ENCODE measurements at regions not wholly inside any gene's neighbourhood (a gene's known extent, or its start where the extent isn't known, plus 50 kb on each side); places are given as distances from the start of the nearest gene placed in this dataset.

- CTCF ChIA-PET, result no interaction called here
- Histone ChIP-seq H4K20me1 (ENCODE audit: insufficient read depth, low read length) (no peaks in the 10 kb centered on the region), H3K27me3 (ENCODE audit: control insufficient read depth, insufficient read depth, low read length) (no peaks in the 10 kb centered on the region), H4K91ac (ENCODE audit: insufficient read depth, low read depth, low read length) (no peak overlapping the region), H2BK5ac (ENCODE audit: low read depth, low read length, poor library complexity, severe bottlenecking) (no peak overlapping the region), H3K14ac (replicated peaks; ENCODE audit: low read depth, low read length) (no peak overlapping the region), H3K9me1 (ENCODE audit: insufficient read depth, low read length) (no peaks in the 10 kb centered on the region), H4K8ac (ENCODE audit: low read depth in 2 of 2, low read length in 2 of 2) (no peak overlapping the region), H2AK5ac (ENCODE audit: low read depth, low read length) (no peak overlapping the region), H3K9ac (ENCODE audit: low read depth, low read length) (no peak overlapping the region), H3K4me2 (ENCODE audit: low read depth, low read length) (no peak overlapping the region), H2BK15ac (ENCODE audit: low read depth, low read length) (no peak overlapping the region), H3K79me1 (ENCODE audit: low read depth in 1 of 2, low read length in 2 of 2) (no peaks in the 10 kb centered on the region), H2BK20ac (ENCODE audit: low read depth, low read length) (no peak overlapping the region), H3K36me3 (ENCODE audit: control insufficient read depth, insufficient read depth, low read length) (no peaks in the 10 kb centered on the region), H4K5ac (ENCODE audit: low read depth, low read length) (no peak overlapping the region), H3K27ac (ENCODE audit: insufficient read depth, low read length) (no peak overlapping the region), H3K23ac (ENCODE audit: low read depth, low read length) (no peak overlapping the region), H3K18ac (ENCODE audit: low read depth, low read length) (no peak overlapping the region), H3K56ac (ENCODE audit: extremely low read depth, insufficient read depth, low read length) (no peak overlapping the region), H3K9me3 (ENCODE audit: control insufficient read depth, insufficient read depth, low read length) (no peaks in the 10 kb centered on the region), H3K4me1 (ENCODE audit: control insufficient read depth, insufficient read depth, low read length) (no peaks in the 10 kb centered on the region), H3K4ac (ENCODE audit: low read depth, low read length) (no peak overlapping the region), H2AK9ac (replicated peaks; ENCODE audit: low read depth, low read length, poor library complexity) (no peak overlapping the region), H2BK120ac (ENCODE audit: low read depth, low read length) (no peak overlapping the region), H3K4me3 (ENCODE audit: insufficient read depth, low read depth, low read length) (no peak overlapping the region), H2AFZ (replicated peaks; ENCODE audit: low read length, poor library complexity) (no peak overlapping the region)
- no TSS peak for BruUV-seq (replicated peaks)
- no peak for ATAC-seq (ENCODE audit: low read depth)
- POLR2A ChIA-PET (ENCODE audit: unreplicated experiment), result no interaction called here
- in situ Hi-C loops (cut with MboI; ENCODE audit: low sequenced_read_pairs), result no loop called here
- dilution Hi-C loops (cut with HindIII; ENCODE audit: low sequenced_read_pairs, unreplicated experiment), result no loop called here
- no CpG with 5 or more reads among the region's 4 CpGs for WGBS, 2 experiments (ENCODE audit: extremely low coverage in 2 of 2, insufficient read length in 1 of 2)
- intact Hi-C loops (cut with micrococcal nuclease), result no loop called here
- no peak for DNase-seq
- TF ChIP-seq MXI1 (IDR thresholded peaks at IDR 0.05; ENCODE audit: borderline replicate concordance, low read depth, low read length) (no peak), RCOR1 (IDR thresholded peaks at IDR 0.05; ENCODE audit: insufficient replicate concordance, low read length) (no peak), MAZ (IDR thresholded peaks at IDR 0.05; ENCODE audit: borderline replicate concordance, low read depth, low read length) (no peak), USF2 (IDR thresholded peaks at IDR 0.05; ENCODE audit: low read depth, low read length) (no peak), FOS (IDR thresholded peaks at IDR 0.05; ENCODE audit: low read depth, low read length) (no peak)
Measured at GRCh38 chr18:69246027-69246426, 154.7 kb upstream of the DOK6 start.
